Activated CD4-positive, alpha-beta T cell treated with anti-CD3 and anti-CD28 coated beads, Interleukin-2, amount 10 ng/mL, durations not matched to agents 24 days and 14 days (primary cell): ENCODE measurements at regions not wholly inside any gene's neighbourhood (a gene's known extent, or its start where the extent isn't known, plus 50 kb on each side); places are given as distances from the start of the nearest gene placed in this dataset.

Source experiments
- DNase-seq: peaks from one replicate; pipeline ENCODE4 v3.0.0; 2022
- H3K27ac Mint-ChIP-seq: one replicate; pipeline ENCODE4 v1.8.0; 2022; ENCODE audit warnings: mild to moderate bottlenecking, mixed read lengths
- H3K27me3 Mint-ChIP-seq: one replicate; pipeline ENCODE4 v1.8.0; 2022; ENCODE audit warnings: mixed read lengths
- H3K36me3 Mint-ChIP-seq: one replicate; pipeline ENCODE4 v1.8.0; 2022; ENCODE audit warnings: low read depth, mild to moderate bottlenecking, mixed read lengths
- H3K4me1 Mint-ChIP-seq: one replicate; pipeline ENCODE4 v1.8.0; 2021; ENCODE audit warnings: mixed read lengths
- H3K4me3 Mint-ChIP-seq: one replicate; pipeline ENCODE4 v1.8.0; 2022; ENCODE audit warnings: mild to moderate bottlenecking, moderate library complexity, mixed read lengths
- H3K9me3 Mint-ChIP-seq: one replicate; pipeline ENCODE4 v1.8.0; 2021; ENCODE audit warnings: mixed read lengths
- intact Hi-C: fragments of 100-400 bp; cut with micrococcal nuclease; formaldehyde crosslinking; loops from one replicate; pipeline ENCODE4 v1.15.1; 2023

- H3K4me1 Mint-ChIP-seq: no peaks in the 10 kb centered on the region
- DNase-seq: no peak
- H3K27me3 Mint-ChIP-seq: no peaks in the 10 kb centered on the region
- no peak overlapping the region for H3K4me3 Mint-ChIP-seq
- no peaks in the 10 kb centered on the region for H3K36me3 Mint-ChIP-seq
- H3K9me3 Mint-ChIP-seq: peaks cover 8% of the 10 kb centered on the region
- H3K27ac Mint-ChIP-seq: no peak overlapping the region
- intact Hi-C loops: no loop called here
Measured at GRCh38 chr5:30997681-30998080, 195.8 kb upstream of the CDH6 start.

GRCh38 chr5:30994902-30995301 is 198.6 kb upstream of the CDH6 start:
- no peaks in the 10 kb centered on the region for H3K36me3 Mint-ChIP-seq
- H3K27ac Mint-ChIP-seq: no peak overlapping the region
- no peaks in the 10 kb centered on the region for H3K4me1 Mint-ChIP-seq
- H3K27me3 Mint-ChIP-seq: no peaks in the 10 kb centered on the region
- intact Hi-C loops: no loop called here
- no peak overlapping the region for H3K4me3 Mint-ChIP-seq
- no peak for DNase-seq
- no peaks in the 10 kb centered on the region for H3K9me3 Mint-ChIP-seq

GRCh38 chr5:30994176-30994575 is 199.3 kb upstream of the CDH6 start:
- no peaks in the 10 kb centered on the region for H3K36me3 Mint-ChIP-seq
- H3K27ac Mint-ChIP-seq: no peak overlapping the region
- no peaks in the 10 kb centered on the region for H3K4me1 Mint-ChIP-seq
- no peak for DNase-seq
- no peaks in the 10 kb centered on the region for H3K27me3 Mint-ChIP-seq
- no peak overlapping the region for H3K4me3 Mint-ChIP-seq
- H3K9me3 Mint-ChIP-seq: no peaks in the 10 kb centered on the region
- intact Hi-C loops: no loop called here

GRCh38 chr5:30991462-30991861 is 202.0 kb upstream of the CDH6 start:
- H3K4me1 Mint-ChIP-seq: no peaks in the 10 kb centered on the region
- DNase-seq: no peak
- no peaks in the 10 kb centered on the region for H3K27me3 Mint-ChIP-seq
- no peaks in the 10 kb centered on the region for H3K9me3 Mint-ChIP-seq
- H3K4me3 Mint-ChIP-seq: no peak overlapping the region
- intact Hi-C loops: no loop called here
- H3K36me3 Mint-ChIP-seq: no peaks in the 10 kb centered on the region
- H3K27ac Mint-ChIP-seq: no peak overlapping the region

GRCh38 chr5:30981576-30981975 is 211.9 kb upstream of the CDH6 start:
- intact Hi-C loops: no loop called here
- Mint-ChIP-seq H3K27ac (no peak overlapping the region), H3K27me3 (no peaks in the 10 kb centered on the region), H3K9me3 (peaks cover 6% of the 10 kb centered on the region), H3K36me3 (no peaks in the 10 kb centered on the region), H3K4me1 (no peaks in the 10 kb centered on the region), H3K4me3 (no peak overlapping the region)
- DNase-seq: no peak

- no peaks in the 10 kb centered on the region for H3K4me1 Mint-ChIP-seq
- no peak overlapping the region for H3K27ac Mint-ChIP-seq
- DNase-seq: no peak
- H3K27me3 Mint-ChIP-seq: no peaks in the 10 kb centered on the region
- no peaks in the 10 kb centered on the region for H3K36me3 Mint-ChIP-seq
- peaks cover 4% of the 10 kb centered on the region for H3K9me3 Mint-ChIP-seq
- intact Hi-C loops: no loop called here
- H3K4me3 Mint-ChIP-seq: no peak overlapping the region
Measured at GRCh38 chr5:30968971-30969370, 224.5 kb upstream of the CDH6 start.

GRCh38 chr5:30960036-30960435 is 233.4 kb upstream of the CDH6 start:
- no peaks in the 10 kb centered on the region for H3K9me3 Mint-ChIP-seq
- no peaks in the 10 kb centered on the region for H3K4me1 Mint-ChIP-seq
- H3K4me3 Mint-ChIP-seq: no peak overlapping the region

GRCh38 chr5:30959238-30959637 is 234.2 kb upstream of the CDH6 start:
- Mint-ChIP-seq H3K27ac (no peak overlapping the region), H3K36me3 (no peaks in the 10 kb centered on the region), H3K9me3 (no peaks in the 10 kb centered on the region), H3K4me1 (no peaks in the 10 kb centered on the region), H3K27me3 (no peaks in the 10 kb centered on the region), H3K4me3 (no peak overlapping the region)
- DNase-seq: no peak
- intact Hi-C loops: no loop called here

More at GRCh38 chr5:30960036-30960435, 233.4 kb upstream of the CDH6 start:
- Mint-ChIP-seq H3K36me3 (no peaks in the 10 kb centered on the region), H3K27me3 (no peaks in the 10 kb centered on the region), H3K27ac (no peak overlapping the region)
- intact Hi-C loops: no loop called here
- DNase-seq: no peak

- Mint-ChIP-seq H3K36me3 (no peaks in the 10 kb centered on the region), H3K27me3 (no peaks in the 10 kb centered on the region), H3K4me1 (no peaks in the 10 kb centered on the region), H3K4me3 (no peak overlapping the region), H3K27ac (no peak overlapping the region), H3K9me3 (no peaks in the 10 kb centered on the region)
- DNase-seq: no peak
- intact Hi-C loops: no loop called here
Measured at GRCh38 chr5:30957591-30957990, 235.9 kb upstream of the CDH6 start.

GRCh38 chr5:30956251-30956650 is 237.2 kb upstream of the CDH6 start:
- DNase-seq: no peak
- Mint-ChIP-seq H3K27ac (no peak overlapping the region), H3K27me3 (no peaks in the 10 kb centered on the region), H3K9me3 (no peaks in the 10 kb centered on the region), H3K4me3 (no peak overlapping the region), H3K4me1 (no peaks in the 10 kb centered on the region), H3K36me3 (no peaks in the 10 kb centered on the region)
- intact Hi-C loops: no loop called here

GRCh38 chr5:30937070-30937469 is 256.4 kb upstream of the CDH6 start:
- Mint-ChIP-seq H3K4me1 (no peaks in the 10 kb centered on the region), H3K4me3 (no peak overlapping the region), H3K36me3 (no peaks in the 10 kb centered on the region), H3K9me3 (peaks cover 4% of the 10 kb centered on the region), H3K27me3 (no peaks in the 10 kb centered on the region), H3K27ac (no peak overlapping the region)
- DNase-seq: no peak
- intact Hi-C loops: no loop called here

- Mint-ChIP-seq H3K4me3 (no peak overlapping the region), H3K27me3 (no peaks in the 10 kb centered on the region), H3K9me3 (peaks cover 11% of the 10 kb centered on the region), H3K36me3 (no peaks in the 10 kb centered on the region), H3K27ac (no peak overlapping the region), H3K4me1 (no peaks in the 10 kb centered on the region)
- DNase-seq: no peak
- intact Hi-C loops: no loop called here
Measured at GRCh38 chr5:30933599-30933998, 259.9 kb upstream of the CDH6 start.

- H3K27me3 Mint-ChIP-seq: no peaks in the 10 kb centered on the region
- DNase-seq: no peak
- peaks cover 11% of the 10 kb centered on the region for H3K9me3 Mint-ChIP-seq
- H3K27ac Mint-ChIP-seq: no peak overlapping the region
- H3K36me3 Mint-ChIP-seq: no peaks in the 10 kb centered on the region
- intact Hi-C loops: no loop called here
- no peak overlapping the region for H3K4me3 Mint-ChIP-seq
- no peaks in the 10 kb centered on the region for H3K4me1 Mint-ChIP-seq
Measured at GRCh38 chr5:30932273-30933017, 261.0 kb upstream of the CDH6 start.

GRCh38 chr5:30930736-30931135 is 262.8 kb upstream of the CDH6 start:
- peaks cover 7% of the 10 kb centered on the region for H3K9me3 Mint-ChIP-seq
- no peaks in the 10 kb centered on the region for H3K4me1 Mint-ChIP-seq
- H3K4me3 Mint-ChIP-seq: no peak overlapping the region
- no peaks in the 10 kb centered on the region for H3K27me3 Mint-ChIP-seq
- no peak for DNase-seq
- H3K27ac Mint-ChIP-seq: no peak overlapping the region
- intact Hi-C loops: no loop called here
- H3K36me3 Mint-ChIP-seq: no peaks in the 10 kb centered on the region

- Mint-ChIP-seq H3K4me3 (no peak overlapping the region), H3K36me3 (no peaks in the 10 kb centered on the region), H3K27ac (no peak overlapping the region), H3K4me1 (no peaks in the 10 kb centered on the region), H3K9me3 (peaks cover 7% of the 10 kb centered on the region), H3K27me3 (no peaks in the 10 kb centered on the region)
- DNase-seq: no peak
- intact Hi-C loops: no loop called here
Measured at GRCh38 chr5:30928956-30929355, 264.5 kb upstream of the CDH6 start.
